Stimulated activated CD8-positive, alpha-beta memory T cell treated with anti-CD3 and anti-CD28 coated beads, Interleukin-12 subunit alpha, Interleukin-12 subunit beta, amount 100 ng/mL, for 24 hours (primary cell): ENCODE measurements at regions not wholly inside any gene's neighbourhood (a gene's known extent, or its start where the extent isn't known, plus 50 kb on each side); places are given as distances from the start of the nearest gene placed in this dataset.

ENCODE experiments used
- DNase-seq: peaks from one replicate; pipeline ENCODE4 v3.0.0-alpha.2; 2020; ENCODE audit errors: extremely low read depth

GRCh38 chr6:17047889-17048288 lies 54.0 kb upstream of the STMND1 start:
- DNase-seq: no peak

- DNase-seq: no peak
These were observed 56.1 kb upstream of the STMND1 start for GRCh38 chr6:17045581-17046322.

GRCh38 chr6:17043148-17043522 lies 58.7 kb upstream of the STMND1 start:
- DNase-seq: no peak

- DNase-seq: no peak
These were observed 59.3 kb upstream of the STMND1 start for GRCh38 chr6:17042422-17043147.

- no peak for DNase-seq
These were observed 62.6 kb upstream of the STMND1 start for GRCh38 chr6:17039266-17039665.

- DNase-seq: no peak
These were observed 63.5 kb upstream of the STMND1 start for GRCh38 chr6:17038316-17038715.

- no peak for DNase-seq
These were observed 65.8 kb upstream of the STMND1 start for GRCh38 chr6:17036065-17036393.

- DNase-seq: no peak
These were observed 66.4 kb upstream of the STMND1 start for GRCh38 chr6:17035257-17036064.

GRCh38 chr6:17033746-17034145 lies 68.1 kb upstream of the STMND1 start:
- no peak for DNase-seq

GRCh38 chr6:17032988-17033634 lies 68.7 kb upstream of the STMND1 start:
- no peak for DNase-seq

- no peak for DNase-seq
These were observed 69.3 kb upstream of the STMND1 start for GRCh38 chr6:17032590-17032987.

- DNase-seq: no peak
These were observed 69.9 kb upstream of the STMND1 start for GRCh38 chr6:17031961-17032360.

- DNase-seq: no peak
These were observed 74.4 kb upstream of the STMND1 start for GRCh38 chr6:17027441-17027840.

GRCh38 chr6:17022604-17023003 lies 79.2 kb upstream of the STMND1 start:
- no peak for DNase-seq

GRCh38 chr6:17021539-17021889 lies 80.3 kb upstream of the STMND1 start:
- no peak for DNase-seq

GRCh38 chr6:17020889-17021538 lies 80.8 kb upstream of the STMND1 start:
- no peak for DNase-seq

- DNase-seq: no peak
These were observed 83.4 kb upstream of the STMND1 start for GRCh38 chr6:17018425-17018824.

GRCh38 chr6:17017416-17017815 lies 84.4 kb upstream of the STMND1 start:
- no peak for DNase-seq

GRCh38 chr6:17015551-17016381 lies 86.1 kb upstream of the STMND1 start:
- no peak for DNase-seq

- no peak for DNase-seq
These were observed 86.7 kb upstream of the STMND1 start for GRCh38 chr6:17015144-17015543.

- no peak for DNase-seq
These were observed 88.1 kb upstream of the STMND1 start for GRCh38 chr6:17013701-17014100.
